H1 (cell line): ENCODE measurements at regions not wholly inside any gene's neighbourhood (a gene's known extent, or its start where the extent isn't known, plus 50 kb on each side); places are given as distances from the start of the nearest gene placed in this dataset.

Experiments used
- CTCF ChIA-PET: fragments of 300-600 bp; sonication (Branson Sonifier 250); formaldehyde crosslinking; loops from one replicate; lab custom pipeline; 2021; ENCODE audit not compliant: partially characterized antibody; lab: Charles Lee
- POLR2A ChIA-PET: fragments of 300-600 bp; sonication (Branson Sonifier 250); formaldehyde crosslinking; loops from one replicate; lab custom pipeline; 2021; ENCODE audit warnings: inconsistent platforms; ENCODE audit not compliant: partially characterized antibody; lab: Charles Lee
- DNase-seq, 2 experiments: peaks; one replicate each; pipeline versions ENCODE4 v3.0.0 to v3.0.0-alpha.2; 2010 to 2022; ENCODE audit warnings: low spot score in 2 of 2, low read depth in 1 of 2, mixed read lengths in 1 of 2
- FAIRE-seq: peaks from 2 replicates; lab custom pipeline; 2011; peaks lifted over from hg19 to GRCh38; lab: Jason Lieb, UNC
- H2AFZ ChIP-seq: 2 replicates; pipeline ENCODE4 v1.8.1; 2012; ENCODE audit warnings: low read length, inconsistent platforms
- H2AK5ac ChIP-seq: 2 replicates; pipeline ENCODE4 v1.6.1; 2013; ENCODE audit warnings: low read depth, low read length
- H2BK120ac ChIP-seq: replicated peaks from 2 replicates; pipeline ENCODE3; 2013; ENCODE audit warnings: low read depth, low read length, inconsistent platforms
- H2BK12ac ChIP-seq: 2 replicates; pipeline ENCODE4 v1.6.1; 2013; ENCODE audit warnings: low read depth, low read length
- H2BK15ac ChIP-seq: 2 replicates; pipeline ENCODE4 v1.6.1; 2013; ENCODE audit warnings: low read length
- H2BK20ac ChIP-seq: 2 replicates; pipeline ENCODE4 v1.6.1; 2013; ENCODE audit warnings: low read length
- H2BK5ac ChIP-seq: 2 replicates; pipeline ENCODE4 v1.6.1; 2013; ENCODE audit warnings: low read depth, low read length
- H3K14ac ChIP-seq: 2 replicates; pipeline ENCODE4 v1.6.1; 2013; ENCODE audit warnings: inconsistent platforms; ENCODE audit not compliant: insufficient read length
- H3K18ac ChIP-seq: 2 replicates; pipeline ENCODE4 v1.6.1; 2013; ENCODE audit warnings: low read length; ENCODE audit errors: extremely low read depth
- H3K23ac ChIP-seq: 2 replicates; pipeline ENCODE4 v1.6.1; 2013; ENCODE audit warnings: inconsistent platforms; ENCODE audit not compliant: insufficient read length
- H3K23me2 ChIP-seq: 2 replicates; pipeline ENCODE4 v1.6.1; 2013; ENCODE audit warnings: low read depth, low read length
- H3K27ac ChIP-seq: 2 replicates; pipeline ENCODE4 v1.6.1; 2011; ENCODE audit warnings: low read depth, low read length, inconsistent platforms
- H3K27me3 ChIP-seq, 4 experiments: replicated peaks in 1 of 4; 1 replicate in 1 of 4; 2 replicates in 3 of 4; pipeline versions ENCODE4 v1.6.1 to v1.8.1; 2011 to 2013; ENCODE audit warnings: low read length in 3 of 4, mild to moderate bottlenecking in 3 of 4, inconsistent platforms in 2 of 4, mixed read lengths in 2 of 4, moderate library complexity in 1 of 4; ENCODE audit not compliant: control insufficient read depth in 3 of 4, insufficient read depth in 3 of 4; ENCODE audit errors: extremely low read depth in 1 of 4
- H3K36me3 ChIP-seq, 4 experiments: 2 replicates each; pipeline versions ENCODE4 v1.6.1 to v1.8.1; 2011 to 2013; ENCODE audit warnings: mild to moderate bottlenecking in 4 of 4, low read length in 3 of 4, moderate library complexity in 2 of 4, control low read depth in 1 of 4, inconsistent platforms in 1 of 4; ENCODE audit not compliant: insufficient read depth in 4 of 4, control insufficient read depth in 2 of 4
- H3K4ac ChIP-seq: replicated peaks from 2 replicates; pipeline ENCODE3; 2013; ENCODE audit warnings: low read length, low read depth, mixed read lengths, inconsistent platforms; ENCODE audit not compliant: insufficient read length
- H3K4me1 ChIP-seq, 4 experiments: replicated peaks in 1 of 4; 1 replicate in 1 of 4; 2 replicates in 3 of 4; pipeline versions ENCODE4 v1.6.1 to v1.8.1; 2011 to 2013; ENCODE audit warnings: low read length in 3 of 4, inconsistent platforms in 2 of 4, mixed read lengths in 1 of 4; ENCODE audit not compliant: insufficient read depth in 4 of 4, control insufficient read depth in 3 of 4
- H3K4me2 ChIP-seq, 2 experiments: 2 replicates each; pipeline versions ENCODE4 v1.6.1 to v1.8.1; 2011 to 2013; ENCODE audit warnings: low read depth in 2 of 2, low read length in 2 of 2, control low read depth in 1 of 2, inconsistent platforms in 1 of 2, mild to moderate bottlenecking in 1 of 2; ENCODE audit not compliant: insufficient read depth in 1 of 2
- H3K4me3 ChIP-seq, 4 experiments: fragments of 200-600, 300-600 bp in 1 of 4; sonication (generic), shearing (Covaris generic), sonication (Bioruptor Twin) in 1 of 4; 2 replicates each; pipeline versions ENCODE4 v1.5.1 to v1.8.1; 2011 to 2016; ENCODE audit warnings: low read length in 4 of 4, low read depth in 3 of 4, control low read depth in 2 of 4, inconsistent platforms in 2 of 4, mild to moderate bottlenecking in 2 of 4, mixed read lengths in 1 of 4, moderate library complexity in 1 of 4; ENCODE audit not compliant: insufficient read depth in 2 of 4; ENCODE audit errors: extremely low read depth in 1 of 4
- H3K56ac ChIP-seq: replicated peaks from 2 replicates; pipeline ENCODE3; 2013; ENCODE audit warnings: low read depth, mild to moderate bottlenecking, mixed read lengths, low read length, inconsistent platforms; ENCODE audit not compliant: insufficient read length
- H3K79me1 ChIP-seq: 2 replicates; pipeline ENCODE4 v1.6.1; 2013; ENCODE audit warnings: low read depth, low read length, control low read depth
- H3K79me2 ChIP-seq, 2 experiments: 2 replicates each; pipeline versions ENCODE4 v1.6.1 to v1.8.1; 2012 to 2013; ENCODE audit warnings: low read length in 2 of 2, mild to moderate bottlenecking in 2 of 2, inconsistent platforms in 1 of 2; ENCODE audit not compliant: insufficient read depth in 2 of 2, control insufficient read depth in 1 of 2
- H3K9ac ChIP-seq, 4 experiments: replicated peaks in 1 of 4; 1 replicate in 1 of 4; 2 replicates in 3 of 4; pipeline versions ENCODE4 v1.6.1 to v1.8.1; 2011 to 2013; ENCODE audit warnings: low read depth in 3 of 4, low read length in 3 of 4, control low read depth in 2 of 4, mild to moderate bottlenecking in 2 of 4, moderate library complexity in 2 of 4, inconsistent platforms in 1 of 4; ENCODE audit errors: extremely low read depth in 1 of 4
- H3K9me3 ChIP-seq, 2 experiments: 2 replicates each; pipeline versions ENCODE4 v1.6.1 to v1.8.1; 2012 to 2013; ENCODE audit warnings: mild to moderate bottlenecking in 2 of 2, moderate library complexity in 2 of 2, control low read depth in 1 of 2, inconsistent platforms in 1 of 2, low read depth in 1 of 2, low read length in 1 of 2, mixed read lengths in 1 of 2; ENCODE audit not compliant: insufficient read depth in 2 of 2
- H4K20me1 ChIP-seq, 2 experiments: replicated peaks in 1 of 2; 2 replicates each; pipeline versions ENCODE3 to v1.8.1; 2011 to 2013; ENCODE audit warnings: inconsistent platforms in 2 of 2, low read length in 2 of 2, mild to moderate bottlenecking in 1 of 2; ENCODE audit not compliant: insufficient read depth in 2 of 2, control insufficient read depth in 1 of 2
- H4K5ac ChIP-seq: 2 replicates; pipeline ENCODE4 v1.6.1; 2013; ENCODE audit warnings: low read length, low read depth, mixed read lengths, inconsistent platforms; ENCODE audit not compliant: insufficient read length
- H4K8ac ChIP-seq: 2 replicates; pipeline ENCODE4 v1.8.0; 2013; ENCODE audit warnings: mild to moderate bottlenecking, moderate library complexity, low read length, inconsistent platforms; ENCODE audit not compliant: insufficient read depth; ENCODE audit errors: extremely low read depth
- H4K91ac ChIP-seq: replicated peaks from 2 replicates; pipeline ENCODE3; 2013; ENCODE audit warnings: low read length, mixed read lengths, inconsistent platforms; ENCODE audit not compliant: insufficient read length
- CEBPB ChIP-seq: IDR thresholded peaks from 2 replicates; pipeline ENCODE4 v1.6.1; 2012; ENCODE audit warnings: low read depth, low read length
- CHD2 ChIP-seq: IDR thresholded peaks from 2 replicates; pipeline ENCODE4 v1.6.1; 2012; ENCODE audit warnings: low read length, improper control_type of control experiment
- CREB1 ChIP-seq: IDR thresholded peaks from 2 replicates; pipeline ENCODE4 v1.6.1; 2012; ENCODE audit warnings: inconsistent platforms
- CTCF ChIP-seq, 3 experiments: IDR thresholded peaks; 1 replicate in 2 of 3; 2 replicates in 1 of 3; pipeline versions ENCODE4 v1.5.1 to v1.6.1; 2011; ENCODE audit warnings: low read length in 3 of 3, mild to moderate bottlenecking in 3 of 3, inconsistent platforms in 2 of 3, low read depth in 1 of 3, moderate library complexity in 1 of 3; ENCODE audit not compliant: insufficient read depth in 1 of 3; ENCODE audit errors: control extremely low read depth in 1 of 3
- GTF2F1 ChIP-seq: IDR thresholded peaks from 2 replicates; pipeline ENCODE4 v1.6.1; 2012; ENCODE audit warnings: low read depth, low read length, improper control_type of control experiment, borderline replicate concordance
- KDM1A ChIP-seq: fragments of 200-600, 300-600 bp; sonication (generic); IDR thresholded peaks from 2 replicates; pipeline ENCODE4 v1.7.1; 2016; ENCODE audit warnings: mild to moderate bottlenecking, low read length, borderline replicate concordance
- MAX ChIP-seq: IDR thresholded peaks from 2 replicates; pipeline ENCODE4 v1.6.1; 2012; ENCODE audit warnings: inconsistent platforms
- SIN3A ChIP-seq, 2 experiments: IDR thresholded peaks in 1 of 2; conservative IDR thresholded peaks in 1 of 2; 2 replicates each; pipeline ENCODE4 v1.6.1; 2011 to 2012; ENCODE audit warnings: low read length in 2 of 2, improper control_type of control experiment in 1 of 2, low read depth in 1 of 2, mild to moderate bottlenecking in 1 of 2
- SIRT6 ChIP-seq: IDR thresholded peaks from one replicate; pipeline ENCODE4 v1.7.1; 2012; ENCODE audit warnings: low read length, inconsistent platforms
- SUZ12 ChIP-seq: fragments of 200-600 bp; sonication (generic); IDR thresholded peaks from 2 replicates; pipeline ENCODE4 v1.6.1; 2012; ENCODE audit warnings: mild to moderate bottlenecking, inconsistent platforms, low read length, moderate library complexity, mixed read lengths
- WGBS, 2 experiments: shearing (Covaris generic) in 1 of 2; methylation state at CpG; one replicate each; pipeline versions ENCODE4 v1.1.6 to v1.1.7; 2013 to 2015; ENCODE audit warnings: low lambda C conversion rate in 2 of 2, mixed read lengths in 2 of 2, inconsistent platforms in 1 of 2, low coverage in 1 of 2, missing lambda C conversion rate in 1 of 2; ENCODE audit not compliant: insufficient replicate concordance in 2 of 2, insufficient coverage in 1 of 2, insufficient read length in 1 of 2; ENCODE audit errors: extremely low coverage in 1 of 2, missing lambda C conversion rate in 1 of 2; 5-methylcytosine and 5-hydroxymethylcytosine counted together

- 88% methylated on average over 23 of the region's 23 CpGs; no CpG with 5 or more reads in 1 of the 2 experiments for WGBS, 2 experiments
- peaks cover 0 to 5% of the 10 kb centered on the region in 2 experiments; a peak in 2 of 4 replicates for H3K9me3 ChIP-seq
- H3K4me1 ChIP-seq: no peaks in the 10 kb centered on the region
- no peak overlapping the region for H3K18ac ChIP-seq
- no peak overlapping the region for H3K23ac ChIP-seq
- no peak overlapping the region for H2BK5ac ChIP-seq
- no peak overlapping the region for H2AFZ ChIP-seq
- H3K14ac ChIP-seq: no peak overlapping the region
- no peak for DNase-seq
- H3K79me1 ChIP-seq: no peaks in the 10 kb centered on the region
- ChIA-PET POLR2A (no interaction called here), CTCF (no interaction called here)
- no peaks in the 10 kb centered on the region for H3K27me3 ChIP-seq
- no peak overlapping the region for H4K91ac ChIP-seq
- no peaks in the 10 kb centered on the region for H4K20me1 ChIP-seq
- no peak overlapping the region; the same call in 1 of the 2 replicates for H4K8ac ChIP-seq
- no peak overlapping the region for H2AK5ac ChIP-seq
- no peak overlapping the region for H3K56ac ChIP-seq
- no peak overlapping the region for H4K5ac ChIP-seq
- no peak overlapping the region for H3K4me3 ChIP-seq
- no peak overlapping the region for H3K9ac ChIP-seq
- H2BK15ac ChIP-seq: no peak overlapping the region
- H3K79me2 ChIP-seq: no peaks in the 10 kb centered on the region
- 0 out of 2 replicates have a peak overlapping the region, but pooled peaks have one; percentile 17 for H2BK12ac ChIP-seq
- no peak for FAIRE-seq
- no peaks in the 10 kb centered on the region for H3K36me3 ChIP-seq
- no peak overlapping the region for H3K4me2 ChIP-seq
- H2BK20ac ChIP-seq: no peak overlapping the region
- H3K4ac ChIP-seq: no peak overlapping the region
- H2BK120ac ChIP-seq: no peak overlapping the region
- H3K23me2 ChIP-seq: peaks cover 3% of the 10 kb centered on the region; the same call in 1 of the 2 replicates
- no peak overlapping the region for H3K27ac ChIP-seq
- TF ChIP-seq KDM1A: no peak
- TF ChIP-seq CEBPB: no peak
- no peak for TF ChIP-seq GTF2F1
- TF ChIP-seq CTCF (IDR thresholded peaks at IDR 0.05; ENCODE audit: control extremely low read depth in 1 of 3, insufficient read depth in 1 of 3, low read depth in 1 of 3, low read length in 3 of 3): no peak
- no peak for TF ChIP-seq SIN3A (conservative IDR thresholded peaks at IDR 0.05 in 1 of 2, IDR thresholded peaks at IDR 0.05 in 1 of 2; ENCODE audit: low read depth in 1 of 2, low read length in 2 of 2)
- no peak for TF ChIP-seq MAX
- TF ChIP-seq CHD2: no peak
- no peak for TF ChIP-seq SUZ12
- no peak for TF ChIP-seq SIRT6
- no peak for TF ChIP-seq CREB1
Measured at GRCh38 chr1:4081806-4082711, 182.0 kb upstream of the C1orf174 start.
